ENCODE measurements at regions not wholly inside any gene's neighbourhood (a gene's known extent, or its start where the extent isn't known, plus 50 kb on each side); places are given as distances from the start of the nearest gene placed in this dataset.

- no peak for DNase-seq (ENCODE audit: extremely low spot score)
- Histone ChIP-seq H3K4me1 (no peaks in the 10 kb centered on the region), H3K27ac (replicated peaks in 1 of 4) (no peak overlapping the region), H3K9me3 (no peaks in the 10 kb centered on the region), H3K27me3 (no peaks in the 10 kb centered on the region), H3K36me3 (no peaks in the 10 kb centered on the region), H3K4me3 (no peak overlapping the region)
- intact Hi-C loops (cut with DNase I): no loop called here
- TF ChIP-seq POLR2A (IDR thresholded peaks at IDR 0.05; ENCODE audit: low read depth): no peak
- TF ChIP-seq POLR2AphosphoS5 (IDR thresholded peaks at IDR 0.05): no peak
- no peak for TF ChIP-seq EP300 (IDR thresholded peaks at IDR 0.05)
- no peak for TF ChIP-seq CTCF (IDR thresholded peaks at IDR 0.05)
- WGBS: 66% methylated on average over 6 of the region's 6 CpGs
Measured at GRCh38 chr9:74444369-74444768, 52.8 kb upstream of the RORB start.

Small RNAs in the stretch of these regions (small RNA-seq; reads per million reads assigned to genes)
- 0 to 0.17 (median 0.08) reads per million in 3 donors for gene RNA5SP286

Data from esophagus muscularis mucosa (tissue), 4 donors.